ENCODE measurements at regions not wholly inside any gene's neighbourhood (a gene's known extent, or its start where the extent isn't known, plus 50 kb on each side); places are given as distances from the start of the nearest gene placed in this dataset.
A peak's percentile ranks its signal among the peaks of the same experiment; 100 is the strongest.

GRCh38 chr20:21571841-21572690, 58.2 kb upstream of the NKX2-2 start:
- peak; percentile 70 for TF ChIP-seq CTCF (IDR thresholded peaks at IDR 0.05)
- H3K27ac ChIP-seq: no peak overlapping the region
- H3K4me3 ChIP-seq: no peak overlapping the region
- no peak for DNase-seq (ENCODE audit: low spot score)

- Histone ChIP-seq H3K27ac (no peak overlapping the region), H3K4me3 (no peak overlapping the region)
- no peak for TF ChIP-seq CTCF (IDR thresholded peaks at IDR 0.05)
- no peak for DNase-seq (ENCODE audit: low spot score)
Observed at GRCh38 chr20:21570285-21570992, 56.6 kb upstream of the NKX2-2 start.

GRCh38 chr20:21569586-21569985, 55.7 kb upstream of the NKX2-2 start:
- DNase-seq (ENCODE audit: low spot score): no peak
- H3K4me3 ChIP-seq: no peak overlapping the region
- no peak for TF ChIP-seq CTCF (IDR thresholded peaks at IDR 0.05)

GRCh38 chr20:21564127-21564773, 50.4 kb upstream of the NKX2-2 start:
- no peak overlapping the region for H3K4me3 ChIP-seq
- no peak for DNase-seq (ENCODE audit: low spot score)
- no peak for TF ChIP-seq CTCF (IDR thresholded peaks at IDR 0.05)
- H3K27ac ChIP-seq: no peak overlapping the region

More at GRCh38 chr20:21569586-21569985, 55.7 kb upstream of the NKX2-2 start:
- H3K27ac ChIP-seq: no peak overlapping the region

All from coronary artery (tissue), 2 donors.